ENCODE measurements at regions not wholly inside any gene's neighbourhood (a gene's known extent, or its start where the extent isn't known, plus 50 kb on each side); places are given as distances from the start of the nearest gene placed in this dataset.

GRCh38 chr4:63361628-63362027, 1047.6 kb downstream of the TECRL start:
- Histone ChIP-seq H3K4me1 (no peaks in the 10 kb centered on the region), H3K27ac (no peak overlapping the region), H3K27me3 (no peaks in the 10 kb centered on the region), H3K9me3 (no peaks in the 10 kb centered on the region), H3K4me3 (no peak overlapping the region), H3K36me3 (no peaks in the 10 kb centered on the region)
- TF ChIP-seq CTCF (IDR thresholded peaks at IDR 0.05) (no peak), POLR2A (IDR thresholded peaks at IDR 0.05) (no peak)
- no peak for DNase-seq

GRCh38 chr4:63361066-63361465, 1048.2 kb downstream of the TECRL start:
- TF ChIP-seq CTCF (IDR thresholded peaks at IDR 0.05) (no peak), POLR2A (IDR thresholded peaks at IDR 0.05) (no peak)
- no peak for DNase-seq

GRCh38 chr4:63349674-63350025, 1059.6 kb downstream of the TECRL start:
- peaks cover 0 to 11% (median 0%) of the 10 kb centered on the region in 4 donors for H3K9me3 ChIP-seq
- H3K4me1 ChIP-seq: no peaks in the 10 kb centered on the region
- H3K4me3 ChIP-seq: no peak overlapping the region
- H3K36me3 ChIP-seq: no peaks in the 10 kb centered on the region
- H3K27me3 ChIP-seq: no peaks in the 10 kb centered on the region
- no peak for DNase-seq
- H3K27ac ChIP-seq: no peak overlapping the region
- TF ChIP-seq POLR2A (IDR thresholded peaks at IDR 0.05) (no peak), CTCF (IDR thresholded peaks at IDR 0.05) (no peak)

More at GRCh38 chr4:63361066-63361465, 1048.2 kb downstream of the TECRL start:
- H3K4me3 ChIP-seq: no peak overlapping the region
- H3K36me3 ChIP-seq: no peaks in the 10 kb centered on the region
- H3K27ac ChIP-seq: no peak overlapping the region
- H3K4me1 ChIP-seq: no peaks in the 10 kb centered on the region
- H3K9me3 ChIP-seq: no peaks in the 10 kb centered on the region
- no peaks in the 10 kb centered on the region for H3K27me3 ChIP-seq

- Histone ChIP-seq H3K4me1 (no peaks in the 10 kb centered on the region), H3K9me3 (peaks cover 0 to 11% (median 0%) of the 10 kb centered on the region in 4 donors), H3K27ac (no peak overlapping the region), H3K36me3 (no peaks in the 10 kb centered on the region), H3K4me3 (no peak overlapping the region), H3K27me3 (no peaks in the 10 kb centered on the region)
- no peak for TF ChIP-seq POLR2A (IDR thresholded peaks at IDR 0.05)
- TF ChIP-seq CTCF (IDR thresholded peaks at IDR 0.05): no peak
- peak in 1 of 3 donors; percentile 36 for DNase-seq
These were observed 1060.2 kb downstream of the TECRL start for GRCh38 chr4:63348735-63349673.

- Histone ChIP-seq H3K9me3 (peaks cover 0 to 7% (median 0%) of the 10 kb centered on the region in 4 donors), H3K36me3 (no peaks in the 10 kb centered on the region), H3K27ac (no peak overlapping the region), H3K4me1 (no peaks in the 10 kb centered on the region), H3K4me3 (no peak overlapping the region), H3K27me3 (no peaks in the 10 kb centered on the region)
- TF ChIP-seq POLR2A (IDR thresholded peaks at IDR 0.05) (no peak), CTCF (IDR thresholded peaks at IDR 0.05) (no peak)
- no peak for DNase-seq
These were observed 1084.1 kb downstream of the TECRL start for GRCh38 chr4:63325140-63325539.

All from Peyer's patch (tissue), 4 donors.